Upper lobe of right lung (tissue), 1 donor: ENCODE measurements at regions not wholly inside any gene's neighbourhood (a gene's known extent, or its start where the extent isn't known, plus 50 kb on each side); places are given as distances from the start of the nearest gene placed in this dataset.

Experiments used
- ATAC-seq: fragments of 200-7000 bp; cut with Tn5 transposase; one replicate; pipeline ENCODE4 v1.9.1; 2020; ENCODE audit warnings: mild to moderate bottlenecking, moderate library complexity
- DNase-seq: peaks from one replicate; pipeline ENCODE4 v3.0.0-alpha.2; 2020
- H3K27ac ChIP-seq: fragments of 200-600 bp; one replicate; pipeline ENCODE4 v1.8.0; 2022
- H3K27me3 ChIP-seq: fragments of 200-600 bp; one replicate; pipeline ENCODE4 v1.8.0; 2022; ENCODE audit warnings: mild to moderate bottlenecking
- H3K36me3 ChIP-seq: fragments of 200-600 bp; one replicate; pipeline ENCODE4 v1.8.0; 2022
- H3K4me1 ChIP-seq: fragments of 200-600 bp; one replicate; pipeline ENCODE4 v1.8.0; 2022
- H3K4me3 ChIP-seq: fragments of 200-600 bp; one replicate; pipeline ENCODE4 v1.8.0; 2022; ENCODE audit warnings: mild to moderate bottlenecking
- H3K9me3 ChIP-seq: fragments of 200-600 bp; one replicate; pipeline ENCODE4 v1.8.0; 2022
- CTCF ChIP-seq: fragments of 200-600 bp; IDR thresholded peaks from one replicate; pipeline ENCODE4 v1.8.0; 2022; ENCODE audit warnings: antibody characterized with exemption
- intact Hi-C: fragments of 100-400 bp; cut with DNase I; formaldehyde crosslinking; loops from one replicate; pipeline ENCODE4 v1.11.0; 2022
- donor health status: DM: no; HTN: yes; CAD: no; lungs with severe emphysema.

- Histone ChIP-seq H3K4me1 (no peaks in the 10 kb centered on the region), H3K27ac (no peak overlapping the region), H3K9me3 (no peaks in the 10 kb centered on the region), H3K27me3 (no peaks in the 10 kb centered on the region), H3K36me3 (no peaks in the 10 kb centered on the region), H3K4me3 (no peak overlapping the region)
- ATAC-seq (no peak), DNase-seq (no peak)
- TF ChIP-seq CTCF = no peak
- intact Hi-C loops = no loop called here
Observed at GRCh38 chrX:39050427-39050826, 249.2 kb downstream of the MID1IP1 start.

DNA sequence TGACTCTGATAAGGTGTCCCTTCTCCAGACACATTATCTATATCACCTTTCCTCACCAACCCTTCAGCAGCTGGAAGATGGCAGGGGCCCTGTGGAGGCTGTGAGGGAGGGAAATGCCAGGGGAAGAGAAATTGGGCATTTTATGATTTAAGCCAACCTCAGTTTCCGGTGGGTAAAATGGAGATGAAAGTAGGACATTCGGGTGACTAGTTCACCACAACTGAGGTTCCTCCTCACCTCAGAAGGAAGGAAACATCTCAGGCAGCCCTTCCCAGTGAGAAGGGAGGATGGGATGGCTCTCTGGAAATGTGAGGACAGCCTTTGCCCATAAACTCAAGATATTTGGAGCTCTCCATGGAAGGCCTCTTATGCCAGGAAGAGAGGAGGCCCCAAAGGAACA, 251.5 kb downstream of the MID1IP1 start:
- intact Hi-C loops = no loop called here
- Histone ChIP-seq H3K9me3 (no peaks in the 10 kb centered on the region), H3K27ac (no peak overlapping the region), H3K4me1 (no peaks in the 10 kb centered on the region), H3K4me3 (no peak overlapping the region), H3K36me3 (no peaks in the 10 kb centered on the region), H3K27me3 (no peaks in the 10 kb centered on the region)
- TF ChIP-seq CTCF = no peak
- DNase-seq = no peak
- no peak for ATAC-seq

GRCh38 chrX:39058724-39059123, 257.5 kb downstream of the MID1IP1 start:
- DNase-seq (no peak), ATAC-seq (no peak)
- H3K9me3 ChIP-seq = no peaks in the 10 kb centered on the region
- H3K36me3 ChIP-seq = no peaks in the 10 kb centered on the region
- no peaks in the 10 kb centered on the region for H3K4me1 ChIP-seq
- no peak overlapping the region for H3K27ac ChIP-seq
- H3K27me3 ChIP-seq = no peaks in the 10 kb centered on the region
- intact Hi-C loops = no loop called here
- H3K4me3 ChIP-seq = no peak overlapping the region
- no peak for TF ChIP-seq CTCF

- Histone ChIP-seq H3K9me3 (no peaks in the 10 kb centered on the region), H3K4me3 (no peak overlapping the region), H3K27me3 (no peaks in the 10 kb centered on the region), H3K36me3 (no peaks in the 10 kb centered on the region), H3K4me1 (no peaks in the 10 kb centered on the region), H3K27ac (no peak overlapping the region)
- DNase-seq (no peak), ATAC-seq (no peak)
- TF ChIP-seq CTCF = no peak
- intact Hi-C loops = no loop called here
Observed at GRCh38 chrX:39059866-39060265, 258.6 kb downstream of the MID1IP1 start.

- H3K4me3 ChIP-seq = no peak overlapping the region
- ATAC-seq (peak; percentile 95), DNase-seq (peak; percentile 70)
- TF ChIP-seq CTCF = no peak
- H3K9me3 ChIP-seq = no peaks in the 10 kb centered on the region
- no peaks in the 10 kb centered on the region for H3K36me3 ChIP-seq
- H3K4me1 ChIP-seq = no peaks in the 10 kb centered on the region
- no peaks in the 10 kb centered on the region for H3K27me3 ChIP-seq
- H3K27ac ChIP-seq = no peak overlapping the region
- intact Hi-C loops = no loop called here
Observed at GRCh38 chrX:39063037-39063436, 261.8 kb downstream of the MID1IP1 start.

- Histone ChIP-seq H3K27ac (no peak overlapping the region), H3K9me3 (no peaks in the 10 kb centered on the region), H3K4me1 (no peaks in the 10 kb centered on the region), H3K36me3 (no peaks in the 10 kb centered on the region), H3K27me3 (no peaks in the 10 kb centered on the region), H3K4me3 (no peak overlapping the region)
- ATAC-seq (no peak), DNase-seq (no peak)
- intact Hi-C loops = no loop called here
- no peak for TF ChIP-seq CTCF
Observed at GRCh38 chrX:39063702-39064101, 262.4 kb downstream of the MID1IP1 start.
